AG09309 (cell line): ENCODE measurements at regions not wholly inside any gene's neighbourhood (a gene's known extent, or its start where the extent isn't known, plus 50 kb on each side); places are given as distances from the start of the nearest gene placed in this dataset.

Experiments used
- DNase-seq: peaks from one replicate; pipeline ENCODE4 v3.0.0-alpha.2; 2010; ENCODE audit warnings: low read depth
- H3K4me3 ChIP-seq: 2 replicates; pipeline ENCODE4 v1.5.1; 2011; ENCODE audit warnings: mild to moderate bottlenecking, low read depth, low read length, moderate library complexity; ENCODE audit not compliant: control insufficient read depth
- TF ChIP-seq, protein P1 (sequence below): IDR thresholded peaks from 2 replicates; pipeline ENCODE4 v1.5.1; 2011; ENCODE audit warnings: mild to moderate bottlenecking, low read depth, low read length, inconsistent platforms; ENCODE audit not compliant: insufficient read depth, control insufficient read depth; ENCODE audit errors: missing control alignments

DNA sequence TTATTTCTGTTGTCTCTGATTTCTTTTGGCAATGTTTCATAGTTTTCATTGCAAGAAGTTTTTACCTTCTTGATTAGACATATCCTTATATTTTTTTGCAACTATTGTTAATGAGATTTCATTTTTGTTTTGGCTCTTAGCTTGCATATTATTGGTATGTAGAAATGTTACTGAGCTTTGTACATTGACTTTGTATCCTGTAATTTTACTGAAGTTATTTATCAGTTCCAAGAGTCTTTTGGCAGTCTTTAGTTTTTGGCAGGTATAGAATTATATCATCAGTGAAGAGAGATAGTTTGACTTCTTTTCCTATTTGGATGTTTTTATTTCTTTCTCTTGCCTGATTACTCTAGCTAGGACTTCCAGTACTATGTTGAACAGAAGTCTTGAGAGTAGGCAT is 375.7 kb downstream of the TDRD3 start:
- H3K4me3 ChIP-seq = no peak overlapping the region
- TF ChIP-seq, protein P1, sequence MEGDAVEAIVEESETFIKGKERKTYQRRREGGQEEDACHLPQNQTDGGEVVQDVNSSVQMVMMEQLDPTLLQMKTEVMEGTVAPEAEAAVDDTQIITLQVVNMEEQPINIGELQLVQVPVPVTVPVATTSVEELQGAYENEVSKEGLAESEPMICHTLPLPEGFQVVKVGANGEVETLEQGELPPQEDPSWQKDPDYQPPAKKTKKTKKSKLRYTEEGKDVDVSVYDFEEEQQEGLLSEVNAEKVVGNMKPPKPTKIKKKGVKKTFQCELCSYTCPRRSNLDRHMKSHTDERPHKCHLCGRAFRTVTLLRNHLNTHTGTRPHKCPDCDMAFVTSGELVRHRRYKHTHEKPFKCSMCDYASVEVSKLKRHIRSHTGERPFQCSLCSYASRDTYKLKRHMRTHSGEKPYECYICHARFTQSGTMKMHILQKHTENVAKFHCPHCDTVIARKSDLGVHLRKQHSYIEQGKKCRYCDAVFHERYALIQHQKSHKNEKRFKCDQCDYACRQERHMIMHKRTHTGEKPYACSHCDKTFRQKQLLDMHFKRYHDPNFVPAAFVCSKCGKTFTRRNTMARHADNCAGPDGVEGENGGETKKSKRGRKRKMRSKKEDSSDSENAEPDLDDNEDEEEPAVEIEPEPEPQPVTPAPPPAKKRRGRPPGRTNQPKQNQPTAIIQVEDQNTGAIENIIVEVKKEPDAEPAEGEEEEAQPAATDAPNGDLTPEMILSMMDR = no peak
- no peak for DNase-seq

DNA sequence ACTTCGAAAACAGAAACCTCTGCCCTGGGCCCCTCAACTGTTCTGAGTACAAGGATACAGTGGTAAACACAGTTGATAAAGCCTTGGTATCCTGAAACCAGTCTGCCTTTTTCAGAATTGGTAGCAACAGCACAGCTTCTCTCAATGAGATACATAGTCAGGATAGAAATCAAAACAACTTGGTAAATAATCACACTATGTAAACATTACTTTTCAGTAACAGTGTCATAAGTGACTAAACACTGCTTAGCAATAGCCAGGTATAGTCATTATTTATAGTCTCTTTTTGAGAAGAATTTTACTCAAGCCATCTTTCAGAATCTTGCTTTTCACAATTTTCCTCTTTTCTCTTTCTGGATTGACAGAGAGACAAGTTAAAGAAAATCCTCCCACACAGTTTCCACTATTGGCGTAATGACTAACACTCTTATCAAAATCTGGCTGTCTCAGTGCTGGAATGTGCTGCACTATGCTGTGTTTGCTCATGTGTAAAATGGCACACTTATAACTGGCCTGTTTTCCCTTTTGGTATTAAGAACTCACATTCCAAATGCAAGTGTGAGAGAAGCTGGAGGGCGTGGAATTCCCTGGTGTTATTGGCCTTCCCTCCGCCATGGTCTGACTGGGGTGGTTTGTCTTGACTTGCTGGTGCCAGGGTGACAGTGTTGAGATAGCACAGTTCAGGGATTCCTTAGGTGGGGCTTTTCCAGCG is 368.8 kb downstream of the TDRD3 start:
- TF ChIP-seq, protein P1 = no peak
- no peak for DNase-seq
- no peak overlapping the region for H3K4me3 ChIP-seq

DNA sequence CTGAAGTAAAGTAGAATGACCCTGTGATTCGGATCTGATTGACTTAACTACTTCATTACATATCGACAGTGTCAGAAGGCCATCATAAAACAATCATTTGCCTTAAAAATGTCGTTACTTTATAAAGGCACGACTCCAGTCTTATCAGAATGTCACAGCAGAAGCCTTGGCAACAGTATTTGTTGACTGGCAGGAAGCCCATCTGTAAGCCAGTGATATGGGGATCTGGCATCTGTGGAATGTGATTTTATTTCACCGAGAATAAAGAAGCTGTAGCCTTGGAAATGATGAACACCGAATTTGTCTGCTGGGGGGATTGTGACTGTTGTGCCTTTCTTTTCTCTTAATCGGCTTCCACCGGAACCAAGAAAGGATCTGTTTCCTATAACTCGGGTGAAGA is 362.5 kb downstream of the TDRD3 start:
- TF ChIP-seq, protein P1 = no peak
- H3K4me3 ChIP-seq = no peak overlapping the region
- DNase-seq = no peak

DNA sequence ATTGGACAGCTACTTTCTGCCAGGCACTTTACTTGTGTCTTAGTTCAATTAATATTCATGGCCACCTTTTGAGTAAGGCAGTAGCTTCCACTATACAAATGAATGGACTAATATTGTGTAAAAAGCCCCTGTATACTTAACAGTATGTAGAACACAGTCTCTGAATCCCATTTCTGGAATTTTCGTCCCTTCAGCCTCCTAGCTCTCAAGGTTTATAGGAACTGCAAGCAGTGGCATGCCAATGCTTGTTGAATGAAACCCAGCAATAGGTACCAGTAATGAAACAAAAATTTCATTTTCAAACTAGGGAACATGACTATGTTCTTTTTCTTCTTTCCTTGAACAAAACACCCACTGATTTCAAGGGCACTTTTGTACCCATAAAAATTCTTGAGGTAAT is 361.6 kb downstream of the TDRD3 start:
- TF ChIP-seq, protein P1 = no peak
- DNase-seq = no peak
- no peak overlapping the region for H3K4me3 ChIP-seq

DNA sequence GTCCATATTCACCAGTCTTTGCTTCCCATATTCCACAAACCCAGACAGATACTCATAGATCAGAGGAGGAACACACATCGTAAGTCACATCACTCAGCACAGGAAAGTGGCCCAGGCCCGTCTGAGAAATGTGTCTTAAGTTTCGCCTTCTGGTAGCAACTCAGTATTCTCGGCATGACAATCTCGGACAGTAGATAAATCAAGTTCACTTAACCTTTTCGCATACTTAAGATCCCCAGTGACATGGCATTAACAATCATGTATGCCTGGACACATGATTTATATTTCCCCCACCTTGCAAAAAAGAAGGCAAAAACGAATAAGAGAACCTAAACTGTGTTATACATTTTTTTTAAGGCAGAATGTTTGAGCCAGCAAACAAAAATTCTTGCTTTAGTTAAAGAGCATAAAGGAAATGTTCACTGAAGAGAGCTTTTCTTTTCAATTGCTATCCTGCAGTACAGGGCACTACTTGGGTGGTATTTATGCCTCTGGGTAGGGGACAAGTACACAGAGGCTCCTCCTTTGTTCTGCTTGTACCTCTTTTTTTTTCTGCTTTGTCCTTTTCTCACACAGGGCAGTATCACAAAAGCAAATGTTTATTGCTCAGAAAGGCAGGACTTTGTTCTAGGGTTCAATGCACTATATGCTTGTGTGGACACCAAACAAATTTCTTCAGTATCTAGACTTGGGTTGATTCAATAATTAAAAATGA is 360.6 kb downstream of the TDRD3 start:
- H3K4me3 ChIP-seq = no peak overlapping the region
- TF ChIP-seq, protein P1 = no peak
- DNase-seq = no peak

DNA sequence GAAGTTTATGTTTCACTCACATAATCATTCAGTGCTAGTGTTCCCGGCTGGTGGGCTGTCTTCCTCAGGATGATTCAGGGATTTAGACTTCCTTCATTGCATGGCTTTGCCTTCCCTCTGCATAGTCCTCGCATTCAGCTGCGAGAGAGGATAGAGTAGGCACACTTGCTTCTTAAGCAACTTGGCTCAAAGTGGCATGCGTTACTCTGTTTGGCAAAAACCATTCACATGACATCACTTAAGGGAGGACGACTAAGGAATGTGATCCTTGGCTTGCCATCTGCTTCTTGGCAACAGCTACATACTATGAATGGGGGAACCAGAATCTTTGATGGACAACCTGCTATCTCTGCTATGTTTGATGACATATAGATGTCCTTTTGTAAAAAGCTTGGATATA is 359.3 kb downstream of the TDRD3 start:
- no peak overlapping the region for H3K4me3 ChIP-seq
- no peak for DNase-seq
- TF ChIP-seq, protein P1 = no peak
